ENCODE measurements at regions not wholly inside any gene's neighbourhood (a gene's known extent, or its start where the extent isn't known, plus 50 kb on each side); places are given as distances from the start of the nearest gene placed in this dataset.

- no peaks in the 10 kb centered on the region for H3K27me3 ChIP-seq (ENCODE audit: insufficient read depth, low read depth, low read length)
- no peak overlapping the region for H3K27ac ChIP-seq (ENCODE audit: low read length)
- no peaks in the 10 kb centered on the region for H3K9me3 ChIP-seq (ENCODE audit: low read length)
- no peak overlapping the region for H3K4me3 ChIP-seq (ENCODE audit: low read length)
- H3K4me2 ChIP-seq (ENCODE audit: low read length): no peak overlapping the region
- H3F3A ChIP-seq (ENCODE audit: insufficient read depth, low read length, poor library complexity, severe bottlenecking): no peaks in the 10 kb centered on the region
- TF ChIP-seq EP300 (conservative IDR thresholded peaks at IDR 0.05; ENCODE audit: poor library complexity, severe bottlenecking): no peak
- TF ChIP-seq SMC3 (conservative IDR thresholded peaks at IDR 0.05; ENCODE audit: poor library complexity): no peak
- H3K9me2 ChIP-seq (ENCODE audit: insufficient read depth, low read length): no peaks in the 10 kb centered on the region
- no peaks in the 10 kb centered on the region for H4K20me1 ChIP-seq (ENCODE audit: insufficient read depth)
- H3K79me2 ChIP-seq (replicated peaks; ENCODE audit: insufficient read depth, low read length): no peaks in the 10 kb centered on the region
- no peak overlapping the region for H2AFZ ChIP-seq (ENCODE audit: low read depth, low read length)
- no peak overlapping the region for H3K9ac ChIP-seq (ENCODE audit: low read length)
- H3K36me3 ChIP-seq (ENCODE audit: insufficient read depth, low read length): no peaks in the 10 kb centered on the region
These were observed 201.4 kb downstream of the PLOD2 start for GRCh38 chr3:145959457-145960088.

DNA sequence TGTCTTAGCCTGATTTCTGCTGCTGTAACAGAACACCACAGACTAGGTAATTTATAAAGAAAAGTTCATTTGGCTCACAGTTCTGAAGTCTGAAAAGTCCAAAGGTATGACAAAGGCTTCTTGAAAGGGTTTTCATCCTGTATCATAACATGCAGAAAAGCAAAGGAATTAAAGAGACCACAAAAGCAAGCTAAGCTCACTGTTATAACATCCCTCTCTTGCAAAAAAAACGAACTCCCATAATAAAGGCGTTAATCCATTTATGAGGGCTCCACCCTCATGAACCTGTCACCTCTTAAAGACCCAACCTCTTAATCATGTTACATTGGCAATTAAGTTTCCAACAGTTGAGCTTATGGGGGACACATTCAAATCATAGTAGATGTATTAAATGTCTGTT lies 197.9 kb downstream of the PLOD2 start:
- Histone ChIP-seq H3K79me2 (replicated peaks; ENCODE audit: insufficient read depth, low read length) (no peaks in the 10 kb centered on the region), H4K20me1 (ENCODE audit: insufficient read depth) (no peaks in the 10 kb centered on the region), H3F3A (ENCODE audit: insufficient read depth, low read length, poor library complexity, severe bottlenecking) (no peaks in the 10 kb centered on the region), H3K36me3 (ENCODE audit: insufficient read depth, low read length) (no peaks in the 10 kb centered on the region), H3K27ac (ENCODE audit: low read length) (no peak overlapping the region), H3K4me2 (ENCODE audit: low read length) (no peak overlapping the region), H3K27me3 (ENCODE audit: insufficient read depth, low read depth, low read length) (no peaks in the 10 kb centered on the region), H3K9ac (ENCODE audit: low read length) (no peak overlapping the region), H3K4me3 (ENCODE audit: low read length) (no peak overlapping the region), H3K9me3 (ENCODE audit: low read length) (no peaks in the 10 kb centered on the region), H3K9me2 (ENCODE audit: insufficient read depth, low read length) (no peaks in the 10 kb centered on the region), H2AFZ (ENCODE audit: low read depth, low read length) (no peak overlapping the region)
- TF ChIP-seq POLR2AphosphoS5 (IDR thresholded peaks at IDR 0.05) (no peak), MXI1 (conservative IDR thresholded peaks at IDR 0.05; ENCODE audit: poor library complexity, severe bottlenecking) (no peak), RAD21 (conservative IDR thresholded peaks at IDR 0.05) (no peak), CTCF (IDR thresholded peaks at IDR 0.05; ENCODE audit: poor library complexity, severe bottlenecking) (no peak)

GRCh38 chr3:145967043-145967442 lies 193.9 kb downstream of the PLOD2 start:
- TF ChIP-seq RAD21 (conservative IDR thresholded peaks at IDR 0.05): no peak
- no peak for TF ChIP-seq SMC3 (conservative IDR thresholded peaks at IDR 0.05; ENCODE audit: poor library complexity)
- TF ChIP-seq TAF1 (IDR thresholded peaks at IDR 0.05; ENCODE audit: low read depth): no peak
- no peak for TF ChIP-seq EP300 (conservative IDR thresholded peaks at IDR 0.05; ENCODE audit: poor library complexity, severe bottlenecking)
- no peak for TF ChIP-seq MXI1 (conservative IDR thresholded peaks at IDR 0.05; ENCODE audit: poor library complexity, severe bottlenecking)
- TF ChIP-seq REST (IDR thresholded peaks at IDR 0.05; ENCODE audit: borderline replicate concordance): no peak
- TF ChIP-seq EZH2 (IDR thresholded peaks at IDR 0.05; ENCODE audit: borderline replicate concordance, insufficient read depth, low read length, poor library complexity, severe bottlenecking): no peak
- TF ChIP-seq CTCF (IDR thresholded peaks at IDR 0.05; ENCODE audit: poor library complexity, severe bottlenecking): no peak
- TF ChIP-seq POLR2AphosphoS5 (IDR thresholded peaks at IDR 0.05): no peak
- no peaks in the 10 kb centered on the region for H3K9me3 ChIP-seq (ENCODE audit: low read length)
- no peaks in the 10 kb centered on the region for H3K36me3 ChIP-seq (ENCODE audit: insufficient read depth, low read length)
- H3K27me3 ChIP-seq (ENCODE audit: insufficient read depth, low read depth, low read length): no peaks in the 10 kb centered on the region
- H3K79me2 ChIP-seq (replicated peaks; ENCODE audit: insufficient read depth, low read length): no peaks in the 10 kb centered on the region
- H3K27ac ChIP-seq (ENCODE audit: low read length): no peak overlapping the region
- no peak overlapping the region for H3K9ac ChIP-seq (ENCODE audit: low read length)
- H4K20me1 ChIP-seq (ENCODE audit: insufficient read depth): no peaks in the 10 kb centered on the region
- H2AFZ ChIP-seq (ENCODE audit: low read depth, low read length): no peak overlapping the region
- H3F3A ChIP-seq (ENCODE audit: insufficient read depth, low read length, poor library complexity, severe bottlenecking): no peaks in the 10 kb centered on the region
- H3K9me2 ChIP-seq (ENCODE audit: insufficient read depth, low read length): no peaks in the 10 kb centered on the region
- no peak overlapping the region for H3K4me2 ChIP-seq (ENCODE audit: low read length)
- H3K4me3 ChIP-seq (ENCODE audit: low read length): no peak overlapping the region
